T47D (cell line): ENCODE measurements at regions not wholly inside any gene's neighbourhood (a gene's known extent, or its start where the extent isn't known, plus 50 kb on each side); places are given as distances from the start of the nearest gene placed in this dataset.
A peak's percentile ranks its signal among the peaks of the same experiment; 100 is the strongest.

Experiments used
- DNase-seq, 2 experiments: peaks; one replicate each; pipeline versions ENCODE4 v3.0.0 to v3.0.0-alpha.2; 2011 to 2012; ENCODE audit warnings: low read depth in 1 of 2, low spot score in 1 of 2
- JUND ChIP-seq: IDR thresholded peaks from 2 replicates; pipeline ENCODE4 v1.6.1; 2012; ENCODE audit warnings: low read depth
- in situ Hi-C: cut with HindIII; loops from 2 replicates; pipeline ENCODE4 v1.10.0; 2016; ENCODE audit warnings: low sequenced_read_pairs, low pct_unique_long_range_greater_than_20kb

DNA sequence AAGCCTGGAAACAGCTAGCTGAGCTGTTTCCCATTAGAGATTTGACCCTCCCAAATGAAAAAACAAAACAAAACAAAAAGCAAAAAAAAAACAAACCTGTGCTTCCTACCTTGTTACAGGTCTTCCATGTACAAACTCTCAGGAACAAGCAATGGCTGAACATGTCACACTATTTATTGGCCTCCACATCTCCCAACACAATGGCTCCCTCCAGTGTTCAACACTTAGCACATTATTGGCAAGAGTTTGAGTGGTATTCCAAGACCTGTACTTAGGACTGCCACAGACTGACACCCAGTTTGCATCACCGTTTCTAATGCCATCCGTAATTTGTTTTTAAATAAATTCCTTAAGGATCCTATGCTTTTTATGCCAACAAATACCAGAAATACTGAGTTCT is 195.0 kb upstream of the OLFM3 start:
- TF ChIP-seq JUND: no peak
- DNase-seq: peak; percentile 5 to 79
- in situ Hi-C loops: no loop called here

DNA sequence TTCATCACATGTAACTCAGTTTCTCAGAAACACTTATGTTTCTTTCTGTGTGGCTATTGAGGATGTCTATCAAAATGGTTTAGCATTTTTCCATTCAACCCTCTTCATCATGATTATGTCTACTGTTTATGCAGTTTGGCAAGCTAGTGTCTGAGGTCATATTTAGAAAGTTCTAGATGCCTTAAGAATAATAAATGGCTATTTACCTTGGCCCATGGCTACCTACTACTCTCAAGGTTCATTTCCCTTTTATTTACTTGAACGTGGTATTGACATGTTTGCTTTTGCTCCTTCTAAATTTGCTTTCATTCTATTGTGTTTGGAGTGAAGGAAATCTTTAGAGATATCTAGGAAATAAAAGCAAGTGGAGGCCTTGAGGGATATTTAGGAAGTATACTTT is 193.7 kb upstream of the OLFM3 start:
- TF ChIP-seq JUND: no peak
- in situ Hi-C loops: no loop called here
- peak in 1 of 2 experiments; percentile 60 for DNase-seq

DNA sequence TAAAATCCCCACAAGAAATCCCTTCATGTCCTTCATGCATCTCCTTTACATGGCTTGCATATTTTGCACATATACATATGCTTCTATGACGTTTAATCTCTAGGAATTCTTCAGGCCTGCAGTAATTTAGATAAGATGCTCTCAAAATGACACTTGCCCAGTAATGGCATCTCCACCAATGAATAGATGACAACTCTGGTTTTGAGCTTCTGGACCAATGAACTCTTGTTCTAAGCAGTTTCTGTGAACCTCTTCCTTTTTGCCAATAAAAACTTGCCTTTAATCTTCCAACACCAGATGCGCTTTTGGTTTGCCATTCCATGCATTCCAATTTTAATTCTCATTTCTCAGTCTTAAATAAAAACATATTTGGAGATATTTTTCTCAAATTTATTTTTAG is 189.8 kb upstream of the OLFM3 start:
- no peak for DNase-seq
- in situ Hi-C loops: no loop called here
- TF ChIP-seq JUND: no peak

DNA sequence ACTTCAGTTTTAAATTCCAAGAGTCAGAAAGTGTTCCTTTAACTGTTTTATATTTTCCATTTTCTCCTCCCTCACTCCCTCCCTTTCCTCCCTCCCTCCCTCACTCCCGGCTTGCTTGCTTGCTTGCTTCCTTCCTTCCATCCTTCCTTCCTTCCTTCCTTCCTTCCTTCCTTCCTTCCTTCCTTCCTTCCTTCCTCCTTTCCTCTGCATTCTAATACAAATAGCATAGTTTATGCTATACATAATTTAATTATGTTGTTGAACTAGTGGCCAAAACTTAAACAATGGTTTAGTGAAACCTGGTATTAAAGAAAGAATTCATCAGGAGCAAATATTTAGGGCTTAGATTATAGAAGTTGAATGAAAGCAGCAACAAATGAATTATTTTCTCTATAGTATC is 188.5 kb upstream of the OLFM3 start:
- no peak for DNase-seq
- TF ChIP-seq JUND: no peak
- in situ Hi-C loops: no loop called here

DNA sequence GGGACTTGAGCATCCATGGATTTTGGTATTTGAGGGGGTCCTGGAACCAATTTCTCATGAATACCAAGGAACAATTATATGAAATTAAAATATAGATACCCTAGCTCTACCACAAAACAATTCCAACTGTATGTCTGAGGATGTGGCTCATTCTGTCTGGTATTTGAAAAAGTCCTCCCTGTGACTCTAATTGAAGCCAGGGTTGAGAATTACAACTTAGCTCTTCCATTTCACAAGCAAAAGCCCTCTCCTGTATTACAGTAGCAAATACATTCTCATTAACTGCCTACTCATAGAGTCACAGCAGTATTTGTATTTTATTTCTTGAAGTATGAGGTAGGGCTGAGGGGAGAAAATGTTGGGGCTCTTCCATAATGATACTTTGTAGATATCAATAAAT is 187.8 kb upstream of the OLFM3 start:
- DNase-seq: no peak
- in situ Hi-C loops: no loop called here
- no peak for TF ChIP-seq JUND

DNA sequence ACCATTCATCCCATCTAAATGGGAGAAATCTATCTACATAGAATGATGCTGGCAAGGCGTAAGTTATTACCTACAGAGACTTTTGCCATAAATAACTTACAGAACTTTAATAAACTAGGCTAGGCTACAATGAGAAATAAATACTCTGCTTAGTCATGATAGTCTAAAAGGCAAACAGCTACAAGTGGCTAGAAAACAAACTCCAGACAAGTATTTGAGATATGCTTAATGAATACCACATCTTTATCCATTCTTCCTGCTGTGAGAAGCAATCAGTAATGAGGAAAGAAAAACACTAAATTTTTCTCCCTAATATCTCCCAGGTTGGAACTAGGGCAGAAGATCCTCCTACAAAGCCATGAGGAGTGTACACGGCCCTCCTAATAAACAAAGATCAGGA is 187.0 kb upstream of the OLFM3 start:
- in situ Hi-C loops: no loop called here
- DNase-seq: no peak
- no peak for TF ChIP-seq JUND

DNA sequence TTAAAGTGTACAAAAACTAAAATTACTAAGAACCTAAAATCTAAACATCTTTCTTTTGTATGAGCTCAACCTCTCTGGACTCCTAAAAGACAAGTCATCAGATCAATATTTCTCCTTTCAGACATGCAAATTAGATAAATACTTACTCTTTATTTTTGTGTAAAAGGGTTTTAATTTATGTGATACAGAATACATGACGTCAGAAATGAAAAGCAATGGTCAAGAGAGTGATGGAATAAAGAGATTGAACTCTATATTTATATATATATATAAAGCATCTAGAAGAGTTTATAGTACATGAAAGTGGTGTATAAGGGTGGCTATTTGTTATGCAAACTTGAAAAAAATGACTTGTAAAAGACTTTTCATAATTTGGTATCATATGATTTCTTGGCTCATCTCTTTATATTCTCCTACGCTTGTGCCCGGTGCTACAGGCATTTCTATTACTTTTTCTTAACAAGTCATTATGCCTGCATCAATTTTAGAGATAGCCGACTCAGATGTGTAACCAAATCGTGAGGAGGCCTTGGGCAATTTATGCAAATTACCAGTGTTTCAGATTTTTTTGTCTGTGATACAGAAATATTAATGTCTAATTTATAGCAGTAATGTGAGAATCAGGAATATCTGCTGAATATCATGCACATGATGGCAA is 186.0 kb upstream of the OLFM3 start:
- no peak for TF ChIP-seq JUND
- in situ Hi-C loops: no loop called here
- no peak for DNase-seq

DNA sequence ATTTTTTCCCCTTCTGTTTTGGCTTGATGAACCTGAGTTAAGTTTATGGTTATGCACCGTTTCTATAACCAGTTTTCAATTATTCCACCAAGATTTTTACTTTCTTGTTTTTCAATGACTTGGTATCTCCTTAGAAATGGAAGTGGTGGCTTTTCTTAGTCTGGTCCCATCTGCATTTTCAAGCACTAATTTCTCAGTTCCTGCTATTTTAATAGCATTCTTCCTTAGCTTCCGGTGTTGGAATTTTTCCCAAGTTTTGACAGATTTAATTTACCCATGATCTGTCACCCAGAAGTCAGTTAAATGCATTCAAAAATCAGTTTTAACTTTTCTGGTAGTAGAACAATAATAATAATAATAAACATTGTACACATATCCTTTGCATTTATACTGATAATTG is 184.6 kb upstream of the OLFM3 start:
- in situ Hi-C loops: no loop called here
- TF ChIP-seq JUND: no peak
- no peak for DNase-seq

DNA sequence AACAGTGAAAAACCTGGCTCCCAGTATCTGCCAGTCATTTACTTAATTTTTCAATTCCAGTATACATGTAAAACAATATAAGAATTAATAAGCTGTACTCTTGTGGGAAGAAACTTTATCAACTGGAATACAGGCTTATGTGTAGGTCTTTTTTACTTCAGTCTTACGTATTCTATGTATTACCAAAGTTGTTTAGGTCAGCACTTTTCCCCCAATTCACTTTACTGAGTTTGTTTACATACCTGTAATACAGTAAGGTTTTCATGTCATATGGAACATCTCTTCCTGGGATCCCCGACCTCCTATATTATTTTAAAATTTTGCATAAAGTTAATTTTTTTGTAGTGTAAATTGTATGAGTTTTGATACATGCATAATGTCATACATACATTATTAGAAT is 181.8 kb upstream of the OLFM3 start:
- no peak for DNase-seq
- no peak for TF ChIP-seq JUND
- in situ Hi-C loops: no loop called here

DNA sequence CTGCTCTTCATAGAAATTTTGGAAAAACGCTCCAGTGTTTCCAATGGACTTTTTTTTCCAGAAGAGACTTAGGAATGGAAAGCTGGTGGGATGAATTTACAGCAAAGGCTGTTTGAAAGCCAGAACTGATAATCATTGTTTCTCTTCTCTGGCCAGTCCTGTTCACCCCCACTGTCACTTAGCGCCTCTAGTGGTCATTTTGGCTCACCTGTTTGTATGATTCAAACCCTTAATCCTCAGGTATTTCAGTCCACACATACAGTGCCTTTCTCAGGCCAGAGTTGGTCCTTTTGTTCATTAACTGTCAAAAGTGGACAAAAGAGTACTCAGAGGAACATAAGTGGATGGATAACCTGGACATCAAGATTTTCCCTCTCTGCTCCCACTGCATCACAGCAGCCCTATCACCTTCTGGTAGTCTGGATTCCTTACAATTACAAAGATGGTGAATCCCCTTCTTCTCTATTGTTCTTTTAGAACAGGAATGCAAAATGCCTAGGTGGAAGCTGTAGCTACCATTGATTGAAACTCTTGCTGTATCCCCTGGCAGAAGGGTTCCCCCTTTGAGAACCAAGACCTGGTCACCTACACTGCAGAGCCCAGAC is 177.6 kb upstream of the OLFM3 start:
- no peak for TF ChIP-seq JUND
- DNase-seq: peak in 1 of 2 experiments; percentile 17

DNA sequence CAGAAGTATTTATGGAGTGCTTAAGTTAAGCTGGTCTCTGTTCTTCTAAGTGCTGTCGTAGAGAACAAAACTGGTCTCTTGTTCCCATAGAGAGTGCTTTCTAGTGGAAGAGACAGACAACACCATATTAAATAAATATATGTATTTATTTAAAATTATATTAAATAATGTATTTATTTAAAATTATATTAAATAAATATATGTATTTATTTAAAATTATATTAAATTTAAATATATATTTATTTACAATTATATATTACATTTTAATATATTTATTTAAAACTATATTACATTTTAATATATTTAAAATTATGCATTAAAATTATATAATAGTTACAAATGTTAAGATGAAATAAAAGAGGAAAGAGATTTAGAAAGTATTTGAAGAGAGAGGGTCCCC is 175.5 kb upstream of the OLFM3 start:
- in situ Hi-C loops: no loop called here
- no peak for DNase-seq

More for the DNA sequence above, 177.6 kb upstream of the OLFM3 start:
- in situ Hi-C loops: no loop called here

DNA sequence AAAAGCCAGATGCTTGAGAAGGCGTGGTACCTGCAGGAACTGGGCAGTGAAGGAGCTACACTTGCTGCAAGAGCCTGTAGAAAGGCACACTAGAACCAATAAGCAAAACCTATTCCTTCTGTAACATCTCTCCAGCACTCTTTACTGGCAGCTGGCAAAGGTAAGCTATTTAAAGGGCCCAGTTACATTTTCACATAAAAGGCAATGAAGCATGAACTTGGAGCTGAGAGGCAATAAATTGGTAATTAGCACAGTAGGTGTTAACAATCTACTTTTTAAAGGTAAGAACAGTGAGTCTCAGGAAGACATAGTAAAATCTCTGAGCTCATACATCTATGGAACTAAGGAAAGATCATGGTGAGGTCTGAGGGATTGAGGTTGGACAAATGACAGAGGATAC is 167.1 kb upstream of the OLFM3 start:
- in situ Hi-C loops: no loop called here
- no peak for TF ChIP-seq JUND
- DNase-seq: no peak

More for the DNA sequence above, 175.5 kb upstream of the OLFM3 start:
- no peak for TF ChIP-seq JUND

DNA sequence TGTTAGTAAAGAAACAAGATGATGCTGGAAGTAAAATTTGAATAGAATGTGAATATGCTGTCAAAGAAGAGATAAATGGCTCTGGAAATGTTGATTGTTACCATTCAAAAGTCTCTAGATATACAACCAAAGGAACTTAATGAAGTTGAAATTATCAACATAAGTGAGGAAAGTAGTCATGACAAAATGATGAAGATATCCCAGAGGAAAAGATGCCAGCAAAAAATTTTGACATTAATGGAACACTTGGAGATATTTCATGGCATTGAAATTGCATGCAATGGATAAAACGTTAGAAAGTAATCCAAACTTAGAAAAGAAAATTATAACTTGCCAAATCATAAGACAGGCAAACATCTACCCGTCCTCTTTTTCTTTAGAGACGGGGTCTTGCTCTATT is 154.5 kb upstream of the OLFM3 start:
- in situ Hi-C loops: no loop called here
- DNase-seq: no peak
- TF ChIP-seq JUND: no peak

DNA sequence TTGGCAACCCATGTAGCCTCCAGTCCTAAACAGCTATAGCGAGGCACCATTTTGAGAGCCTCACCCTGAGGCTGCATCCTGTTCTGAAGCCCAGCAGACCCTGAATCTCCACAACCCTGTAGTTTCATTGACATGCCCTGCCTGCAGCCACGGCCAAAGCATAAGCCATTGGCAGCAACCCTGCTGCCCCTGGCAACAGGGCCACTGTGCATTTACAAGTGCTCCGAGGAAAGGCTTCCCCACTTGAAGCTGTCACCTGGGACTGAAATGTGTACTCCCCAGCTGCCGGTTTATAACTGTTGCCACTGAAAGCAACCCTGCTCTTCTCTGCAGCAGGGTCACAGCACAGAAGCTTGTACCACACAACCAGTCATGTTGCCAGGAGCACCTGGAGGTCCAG is 124.2 kb upstream of the OLFM3 start:
- TF ChIP-seq JUND: no peak
- in situ Hi-C loops: no loop called here
- DNase-seq: no peak

DNA sequence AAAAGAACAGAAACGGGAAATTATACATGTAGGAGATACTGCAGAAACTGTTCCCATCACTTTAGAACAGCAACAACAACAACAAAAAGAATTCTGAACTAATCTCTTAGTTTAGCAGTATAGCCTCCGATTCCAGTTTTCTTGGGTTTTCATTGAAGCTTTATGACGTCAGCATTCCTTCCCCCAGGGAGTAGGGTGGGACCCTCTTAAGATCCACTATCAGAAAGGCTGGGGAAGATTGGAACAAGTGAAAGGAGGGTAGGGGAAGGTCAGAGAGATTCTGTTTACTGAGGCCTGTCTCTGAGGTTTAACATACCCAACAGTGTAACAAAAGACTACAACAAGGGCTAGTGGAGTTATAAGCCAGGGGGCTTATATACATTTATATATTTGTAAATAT is 121.4 kb upstream of the OLFM3 start:
- DNase-seq: no peak
- in situ Hi-C loops: no loop called here
- TF ChIP-seq JUND: no peak
